ENCODE measurements at regions not wholly inside any gene's neighbourhood (a gene's known extent, or its start where the extent isn't known, plus 50 kb on each side); places are given as distances from the start of the nearest gene placed in this dataset.

DNA sequence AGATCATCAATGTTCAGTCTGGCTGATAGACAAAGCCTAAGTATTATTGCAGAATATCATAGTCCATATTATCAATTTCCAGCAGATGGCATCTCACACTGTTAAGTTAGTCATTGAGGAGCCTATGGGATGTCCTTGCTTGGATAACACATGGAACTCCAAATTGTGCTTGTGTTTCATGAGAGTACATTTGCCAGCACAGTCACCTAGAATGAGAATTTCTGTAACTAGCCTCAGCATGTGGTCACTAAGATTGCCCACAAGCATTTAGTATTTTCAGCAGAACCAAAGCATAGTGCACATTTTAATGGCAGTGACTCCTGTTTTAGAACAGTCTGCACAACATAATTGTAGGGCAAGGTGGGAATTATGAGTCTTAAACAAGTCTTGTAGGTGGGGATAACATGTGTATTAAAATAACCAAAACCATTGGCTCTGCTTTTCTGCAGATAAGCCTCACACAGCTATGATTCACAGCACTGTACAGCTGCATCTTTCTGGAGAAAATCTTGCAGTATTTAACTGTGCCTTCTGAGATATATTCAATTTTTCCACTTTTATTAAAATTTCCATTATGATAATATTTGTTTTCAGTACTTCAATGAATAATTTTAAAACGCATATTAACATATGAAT lies 882.8 kb upstream of the SOX9 start:
- no peak for DNase-seq

DNA sequence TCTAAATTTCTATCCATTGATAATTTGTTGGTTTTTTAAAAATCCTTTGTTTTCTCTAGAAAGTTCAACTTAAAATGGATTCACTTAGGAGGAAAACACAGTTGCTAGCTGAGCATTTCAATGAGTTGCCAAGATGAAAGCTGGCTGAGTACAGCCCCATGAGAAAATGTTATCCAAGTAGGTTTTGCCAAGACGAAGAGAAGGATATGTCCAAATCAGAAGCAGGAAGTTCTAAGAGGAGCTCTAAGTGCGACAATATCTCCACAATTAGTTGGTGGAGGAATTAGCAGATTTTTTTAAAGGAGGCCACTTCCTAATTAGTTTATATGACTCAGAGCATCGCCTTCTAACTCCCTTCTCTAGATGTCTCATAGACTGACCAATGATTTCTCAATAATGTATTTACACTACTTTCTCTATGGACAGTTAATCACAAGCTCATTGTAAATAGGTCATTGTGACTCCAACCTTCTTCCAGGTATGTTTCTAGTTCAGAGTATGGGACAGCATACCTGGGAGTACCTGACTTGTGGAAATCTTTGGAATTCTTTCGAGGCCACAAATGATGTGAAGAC lies 873.3 kb upstream of the SOX9 start:
- DNase-seq: no peak

DNA sequence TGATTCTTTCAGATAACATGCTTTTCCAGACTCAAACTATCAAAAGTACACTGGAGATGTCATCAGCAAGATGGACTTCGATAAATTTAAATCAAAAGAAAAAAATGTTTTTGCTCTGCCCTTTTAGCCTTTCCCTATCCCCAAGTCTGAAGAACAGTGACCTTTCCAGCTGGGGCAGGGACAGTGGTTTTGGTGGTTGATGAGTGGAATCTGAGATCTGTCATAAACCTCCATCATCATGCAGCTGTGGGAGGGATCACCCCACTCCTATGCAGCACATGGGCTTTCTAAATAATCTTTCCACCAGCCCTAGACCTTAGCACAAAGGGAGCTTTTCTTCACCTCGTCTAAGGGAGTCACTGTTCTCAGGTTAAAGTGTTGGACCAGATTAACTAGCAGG lies 869.5 kb upstream of the SOX9 start:
- no peak for DNase-seq

DNA sequence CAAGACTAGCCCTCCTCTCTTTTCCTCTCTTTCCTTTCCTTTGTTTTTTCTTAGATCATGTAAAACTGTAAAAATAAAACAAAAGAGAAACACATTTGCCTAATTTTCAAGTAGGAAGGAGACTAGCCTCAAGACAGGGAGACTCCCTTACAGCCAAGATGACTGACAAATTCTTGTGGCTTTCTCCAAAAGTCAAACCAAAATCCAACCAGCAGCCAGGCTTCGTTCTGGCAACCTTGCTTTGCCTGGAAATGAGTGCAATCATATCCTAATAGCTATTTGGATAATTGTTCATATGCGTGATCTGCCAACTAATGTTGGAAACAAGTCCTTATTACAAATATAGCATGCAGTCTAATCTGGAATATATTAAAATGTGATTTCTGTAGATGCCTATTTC lies 868.9 kb upstream of the SOX9 start:
- DNase-seq: no peak

DNA sequence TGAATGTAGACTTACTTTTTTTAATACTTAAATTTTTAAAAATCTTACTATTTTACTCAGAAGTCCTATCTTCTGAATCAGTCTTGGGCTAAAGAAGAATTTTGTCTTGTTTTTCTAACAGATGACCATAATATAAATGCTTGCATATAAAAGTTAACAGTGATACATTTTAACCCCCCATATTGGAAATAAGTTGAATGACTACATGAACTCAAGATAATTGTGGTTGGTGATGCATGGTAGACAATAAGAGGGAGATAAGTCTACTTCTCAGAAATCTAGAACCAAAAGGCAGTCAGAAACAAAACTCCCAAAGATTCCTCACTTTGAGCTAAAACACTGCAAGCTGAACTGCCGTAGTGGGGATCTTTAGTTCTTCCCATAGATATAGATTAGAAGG lies 868.4 kb upstream of the SOX9 start:
- no peak for DNase-seq

DNA sequence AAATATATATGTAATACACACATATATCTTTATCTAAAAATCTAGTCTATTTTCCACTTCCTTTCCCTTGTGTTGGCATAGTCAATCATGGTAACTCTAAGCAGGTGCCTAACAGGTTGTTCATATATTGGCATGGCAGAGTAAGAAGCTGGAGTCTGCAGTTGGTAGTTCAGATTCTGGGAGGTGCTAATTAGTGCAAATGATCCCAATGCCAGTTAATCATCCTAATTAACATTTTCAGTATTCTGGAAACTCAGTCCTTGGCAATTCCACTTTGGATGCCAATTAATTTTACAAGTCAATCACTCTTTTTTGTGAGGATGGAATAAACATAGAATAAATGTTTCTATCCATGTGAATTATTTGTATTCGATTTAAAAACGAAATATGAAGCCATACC lies 863.7 kb upstream of the SOX9 start:
- DNase-seq: no peak

DNA sequence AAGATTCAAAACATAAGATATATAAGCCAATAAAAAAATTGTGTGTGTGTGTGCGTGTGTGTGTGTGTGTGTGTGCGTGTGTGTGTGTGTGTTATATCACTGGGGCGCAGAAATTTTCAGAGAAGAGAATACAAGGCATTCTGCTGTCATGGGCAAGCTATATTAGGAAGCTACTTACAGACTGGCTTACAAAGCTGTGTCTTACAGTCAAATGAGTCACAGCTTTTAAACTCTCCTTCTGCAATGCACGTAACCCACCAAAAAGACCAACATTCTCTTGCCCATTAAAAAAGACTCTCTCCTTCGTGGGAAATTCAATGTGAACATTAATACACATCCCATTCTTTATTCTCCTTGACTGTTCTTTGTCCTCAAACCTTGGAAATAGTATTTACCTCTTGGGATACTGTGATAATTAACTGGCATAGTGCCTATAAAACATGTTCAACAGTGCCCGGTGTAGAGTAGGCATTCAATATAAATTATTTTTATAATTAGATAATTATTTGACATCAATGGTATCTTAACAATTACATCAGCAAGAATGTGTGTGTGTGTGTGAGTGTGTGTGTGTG lies 860.4 kb upstream of the SOX9 start:
- DNase-seq: no peak

DNA sequence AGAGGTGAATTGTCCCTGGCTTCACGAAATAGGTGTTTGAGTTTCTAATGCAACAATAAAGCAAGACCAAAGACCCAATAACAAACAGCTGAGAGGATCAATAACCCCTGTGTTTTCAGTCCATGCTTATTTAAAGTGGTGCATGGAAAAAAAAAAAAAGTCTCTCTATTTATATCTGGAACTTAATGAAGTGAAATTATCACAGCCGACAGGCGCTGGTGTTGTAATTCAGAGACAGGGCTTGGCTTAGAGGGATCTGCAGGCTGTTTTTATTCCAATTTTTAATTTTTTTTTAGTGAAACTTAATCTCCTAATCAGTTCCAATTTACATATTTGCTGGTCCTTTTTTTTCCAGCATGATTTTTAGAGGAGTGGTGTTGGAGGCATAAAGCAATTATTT lies 858.2 kb upstream of the SOX9 start:
- no peak for DNase-seq

DNA sequence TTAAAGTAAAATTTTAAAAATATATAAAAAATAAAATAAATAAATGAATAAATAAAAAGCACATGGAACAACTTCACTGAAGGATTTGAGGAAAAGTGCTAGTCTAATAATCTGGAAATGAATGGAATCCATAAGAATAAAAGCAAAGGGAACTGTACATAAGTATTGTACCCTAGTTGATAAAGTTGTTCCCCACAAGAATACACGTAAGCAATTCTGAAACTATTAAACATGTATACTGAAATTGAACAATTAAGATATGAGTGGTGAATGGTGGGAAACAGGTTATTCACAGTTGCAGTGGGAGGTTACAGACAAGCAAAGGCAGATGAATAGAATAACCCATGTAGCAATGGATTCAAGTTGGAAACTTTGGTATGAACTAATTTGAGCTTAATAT lies 853.2 kb upstream of the SOX9 start:
- no peak for DNase-seq

DNA sequence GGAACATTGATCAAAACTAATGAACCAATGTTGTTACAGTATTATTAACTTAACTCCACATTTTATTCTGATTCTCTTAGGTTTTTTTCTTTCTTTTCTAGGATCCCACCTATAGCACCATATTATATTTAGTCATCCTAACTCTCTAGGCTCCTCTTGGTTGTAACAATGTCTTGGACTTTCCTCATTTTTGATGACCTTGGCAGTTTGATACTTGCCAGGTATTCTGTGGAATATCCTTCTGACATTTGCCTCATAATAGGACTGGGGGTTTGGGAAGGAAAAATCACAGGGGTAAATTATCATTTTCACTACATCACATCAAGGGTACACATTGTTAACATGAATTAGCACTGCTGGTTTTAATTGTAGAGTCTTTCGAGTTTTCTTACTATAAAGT lies 851.6 kb upstream of the SOX9 start:
- no peak for DNase-seq

DNA sequence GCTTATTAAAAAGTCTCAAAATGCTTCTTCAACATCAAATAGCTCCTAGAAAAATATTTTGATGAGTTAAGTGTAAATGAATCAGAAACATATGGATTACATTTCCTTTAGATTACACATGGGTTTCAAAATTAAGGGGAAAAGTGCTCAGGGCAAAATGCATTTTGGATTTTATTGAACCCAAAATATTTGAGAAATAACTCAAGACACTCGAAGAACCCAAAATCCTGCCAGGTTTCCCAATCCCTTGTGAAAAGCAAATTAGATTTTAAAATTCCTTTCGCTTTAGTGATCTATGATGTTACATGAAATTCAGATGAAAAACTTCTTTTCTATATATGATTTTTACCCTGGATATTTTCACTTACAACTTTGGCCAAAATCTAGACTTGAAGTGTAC lies 847.4 kb upstream of the SOX9 start:
- DNase-seq: no peak

DNA sequence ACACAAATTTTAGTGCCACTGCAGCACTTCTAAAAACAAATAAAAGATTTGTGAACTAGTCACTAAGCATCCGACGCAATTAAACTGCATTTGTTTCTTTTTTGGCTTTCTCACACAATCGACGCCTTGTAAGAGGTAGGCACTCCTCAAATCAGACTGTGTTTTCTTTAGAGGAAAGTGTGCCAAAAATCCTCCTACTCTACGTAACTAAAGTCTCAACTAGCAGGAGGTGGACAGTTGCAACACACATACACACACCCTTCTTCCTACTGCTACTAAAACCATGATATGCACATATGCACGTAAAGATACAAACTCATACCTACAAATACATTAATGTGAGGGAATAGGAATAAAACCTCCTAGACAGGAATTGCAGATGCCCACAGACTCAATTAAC lies 844.7 kb upstream of the SOX9 start:
- DNase-seq: no peak

DNA sequence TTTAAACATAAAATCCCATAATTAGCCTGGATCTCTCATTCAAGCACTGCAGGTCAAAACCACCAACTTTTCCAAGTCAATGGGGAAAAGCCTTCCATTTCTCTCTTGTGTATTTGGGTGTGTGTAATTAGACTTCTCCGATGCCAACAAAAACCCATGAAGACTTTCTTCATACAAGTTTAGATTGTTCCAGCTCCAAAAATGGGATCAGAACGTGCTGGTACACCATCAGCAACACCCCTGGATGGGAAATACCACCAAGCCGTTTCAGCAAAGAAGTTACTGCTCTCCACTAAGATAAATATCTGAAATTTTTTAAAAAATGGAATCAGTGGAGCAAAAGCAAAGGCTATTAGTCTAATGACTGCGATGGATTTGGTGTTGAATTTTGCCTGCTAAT lies 837.3 kb upstream of the SOX9 start:
- no peak for DNase-seq

DNA sequence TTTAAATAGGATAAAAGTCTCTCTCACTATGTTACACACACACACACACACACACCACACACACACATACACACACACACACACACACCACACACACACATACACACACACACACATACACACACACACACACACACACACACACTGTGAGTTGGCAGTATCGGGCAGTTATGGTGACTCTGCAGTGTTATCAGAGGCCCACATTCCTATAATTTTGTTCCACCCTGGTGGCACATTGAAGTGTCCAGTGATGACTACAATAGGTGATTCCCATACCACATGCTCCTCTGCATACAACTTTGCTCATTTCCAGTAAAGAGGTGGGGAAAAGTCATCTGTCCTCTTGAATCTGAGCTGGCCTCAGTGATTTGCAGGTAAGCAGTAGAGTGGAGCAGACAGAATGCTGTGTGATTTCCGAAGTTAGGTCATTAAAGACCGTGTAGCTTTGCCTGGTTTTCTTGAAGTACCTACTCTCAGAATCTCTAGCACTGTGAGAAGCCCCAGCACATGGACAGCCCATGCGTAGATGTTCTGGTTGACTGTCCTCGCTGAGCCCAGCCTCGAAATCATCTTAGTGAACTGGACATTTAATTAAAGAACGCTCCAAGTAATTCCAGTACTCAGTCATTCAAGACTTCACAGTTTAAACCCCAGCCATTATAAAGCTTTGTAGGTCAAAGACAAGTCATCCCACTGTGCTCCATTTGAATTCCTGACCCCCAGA lies 836.6 kb upstream of the SOX9 start:
- no peak for DNase-seq

DNA sequence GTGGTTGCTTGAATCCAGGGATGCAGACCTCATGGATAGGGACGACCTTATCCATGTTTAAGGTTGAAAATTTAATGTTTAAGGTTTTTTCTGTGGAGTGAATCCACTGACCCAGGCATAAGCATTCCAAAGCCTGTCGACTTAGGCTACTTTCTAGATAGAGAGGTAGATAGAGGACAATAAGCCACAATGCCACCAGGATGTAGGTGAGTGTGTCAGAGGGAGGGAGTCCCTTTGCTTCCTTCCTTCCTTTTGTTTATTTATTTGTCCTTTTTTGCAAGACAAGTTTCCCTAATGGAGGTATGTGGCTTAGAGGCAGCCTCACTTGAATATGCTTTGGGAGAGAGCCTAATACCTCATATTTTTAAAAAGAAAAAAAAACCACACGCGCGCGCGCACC lies 834.2 kb upstream of the SOX9 start:
- no peak for DNase-seq

DNA sequence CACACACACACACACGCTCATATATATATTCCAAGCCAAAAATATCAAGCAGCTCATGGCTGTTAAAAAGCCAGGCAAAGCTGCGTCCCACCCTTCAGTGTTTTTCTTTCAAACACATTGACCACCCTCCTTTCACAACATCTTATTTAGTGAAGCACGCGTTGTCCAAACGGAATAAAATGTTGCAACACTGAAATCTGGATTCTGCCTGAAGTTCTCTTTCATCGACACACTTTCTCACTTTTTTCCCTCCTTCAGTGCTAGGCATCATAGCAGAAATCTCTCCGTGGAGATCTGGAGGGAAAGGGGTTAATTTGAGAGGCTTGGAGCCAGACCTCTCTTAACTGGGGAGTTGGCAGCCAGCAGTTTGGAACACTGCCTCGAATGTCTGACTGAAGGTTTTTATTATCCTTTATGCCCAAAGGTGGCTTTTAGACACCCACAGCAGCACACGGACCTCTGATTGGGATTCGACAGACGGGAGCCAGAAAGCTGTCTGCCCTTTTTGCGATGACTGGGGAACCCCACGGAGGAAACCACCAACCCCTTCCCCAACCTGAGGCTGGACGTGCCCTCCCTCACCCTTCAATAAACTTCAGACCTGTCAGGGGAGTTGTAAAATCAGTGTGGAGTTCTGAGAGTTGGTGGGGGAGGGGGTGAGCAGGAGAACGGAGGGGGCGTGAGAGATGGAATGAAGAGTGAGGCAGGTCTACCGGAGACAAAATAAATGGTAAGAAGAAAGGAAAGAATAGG lies 833.6 kb upstream of the SOX9 start:
- DNase-seq: no peak

DNA sequence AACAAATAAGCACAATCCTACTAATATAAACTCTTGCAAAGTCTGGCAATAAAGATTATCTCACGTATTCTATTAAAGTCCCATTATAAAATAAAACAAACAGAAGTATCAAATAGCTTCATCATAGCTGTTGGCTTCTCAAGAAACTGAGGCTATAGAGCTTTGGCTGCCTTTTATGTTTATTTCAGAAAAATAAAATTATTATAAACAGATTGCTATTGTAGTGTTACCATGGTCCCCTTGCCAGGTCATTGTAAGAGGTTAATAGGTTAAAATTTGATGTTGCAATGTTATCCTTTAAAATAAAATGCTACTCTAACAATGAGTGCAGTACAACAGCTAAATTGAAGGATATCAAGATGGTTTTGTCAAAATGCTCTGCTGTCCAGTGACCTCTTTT lies 828.8 kb upstream of the SOX9 start:
- no peak for DNase-seq

DNA sequence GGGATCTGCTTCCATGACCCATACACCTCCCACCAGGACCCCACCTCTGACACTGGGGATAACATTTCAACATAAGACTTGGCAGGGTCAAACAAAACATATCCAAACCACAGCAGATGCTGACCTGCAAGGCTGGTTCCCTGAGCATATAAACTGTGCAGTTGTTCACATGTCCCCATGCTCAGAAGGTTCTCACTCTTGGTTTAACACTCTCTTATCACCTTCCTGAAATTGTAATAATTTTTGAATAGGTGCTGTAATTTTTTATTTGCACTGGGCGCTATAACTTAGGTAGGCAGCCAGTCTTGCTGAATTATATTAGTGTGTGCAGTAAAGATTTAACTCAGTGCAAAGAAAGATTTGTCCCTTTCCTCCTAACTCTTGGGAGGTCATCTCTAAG lies 824.8 kb upstream of the SOX9 start:
- no peak for DNase-seq

DNA sequence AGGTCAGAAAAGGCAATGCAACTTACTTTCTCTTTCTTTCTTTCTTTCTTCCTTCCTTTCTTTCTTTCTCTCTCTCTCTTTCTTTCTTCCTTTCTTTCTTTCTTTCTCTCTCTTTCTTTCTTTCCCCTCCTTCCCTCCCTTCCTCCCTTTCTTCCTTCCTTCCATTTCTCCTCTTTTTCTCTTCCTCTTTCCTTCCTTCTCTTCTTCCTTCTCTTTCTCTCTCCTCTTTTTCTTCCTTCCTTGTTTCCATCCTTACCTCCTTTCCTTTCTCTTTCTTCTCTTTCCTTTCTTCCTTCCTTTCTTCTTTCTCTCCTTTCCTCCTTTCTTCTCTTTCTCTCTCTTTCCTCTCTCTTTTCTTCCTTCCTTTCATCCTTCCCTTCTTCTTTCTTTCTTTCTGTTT lies 819.8 kb upstream of the SOX9 start:
- DNase-seq: no peak

DNA sequence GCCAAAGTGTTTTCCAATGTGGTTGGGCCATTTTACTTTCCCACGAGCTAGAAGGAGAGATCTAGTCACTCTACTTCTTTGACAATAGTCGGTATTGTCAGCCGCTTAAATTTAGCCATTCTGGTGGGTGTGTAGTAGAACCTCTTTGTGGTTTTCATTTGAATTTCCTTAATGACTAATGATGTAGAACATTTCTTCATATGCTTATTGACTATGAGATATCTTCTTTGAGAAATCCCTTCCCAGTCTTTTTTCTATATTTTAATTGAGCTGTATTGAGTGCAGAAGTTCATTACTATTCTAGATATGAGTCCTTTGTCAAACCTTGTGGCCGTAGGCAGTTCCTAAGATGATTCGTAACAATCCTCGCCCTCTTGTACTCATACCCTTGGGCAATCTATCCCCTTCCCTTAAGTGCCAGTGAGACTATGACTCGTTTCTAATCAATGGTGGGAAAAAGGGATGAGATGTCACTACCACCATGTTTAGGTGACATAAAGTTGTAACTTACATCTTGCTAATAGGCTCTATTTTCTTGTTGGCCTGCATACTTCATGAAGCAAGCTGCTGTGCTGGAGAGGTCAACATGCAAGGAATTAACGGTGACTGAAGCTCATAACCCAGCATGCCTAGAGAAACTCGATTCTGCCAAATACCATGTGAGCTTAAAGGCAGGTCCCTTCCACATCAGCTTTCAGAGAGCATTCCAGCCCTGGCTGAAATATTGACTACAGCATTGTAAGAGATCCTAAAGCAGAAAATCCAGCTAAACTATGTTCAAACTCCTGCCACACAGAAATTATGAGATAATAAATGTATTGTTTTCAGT lies 817.9 kb upstream of the SOX9 start:
- no peak for DNase-seq

DNA sequence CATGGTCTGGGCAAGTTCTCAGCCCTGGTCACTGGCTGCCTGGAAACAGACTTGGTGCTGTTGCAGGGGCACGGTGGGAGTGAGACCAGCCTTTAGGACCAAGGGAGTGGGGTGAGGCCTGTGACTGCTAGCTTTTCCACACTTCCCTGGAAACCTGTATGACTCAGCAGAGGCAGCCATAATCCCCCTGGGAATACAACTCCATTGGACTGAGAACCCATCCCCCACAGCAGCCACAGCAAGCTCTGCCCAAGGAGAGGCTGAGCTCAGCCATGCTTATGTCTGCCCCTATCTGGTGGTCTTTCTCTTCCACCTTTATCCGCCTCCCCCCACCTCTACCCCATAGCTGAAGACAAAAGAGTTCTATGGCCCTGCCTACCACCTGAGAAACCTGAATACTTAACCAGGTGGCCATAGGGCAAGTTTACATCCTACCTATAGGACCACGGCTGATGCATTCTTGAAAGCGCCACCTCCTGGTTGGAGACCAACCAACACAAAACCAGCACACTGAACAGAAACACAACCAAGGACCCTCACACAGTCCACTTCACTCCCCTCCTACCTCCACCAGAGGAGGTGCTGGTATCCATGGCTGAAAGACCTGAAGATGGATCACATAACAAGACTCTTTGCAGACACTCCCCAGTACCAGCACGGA lies 816.2 kb upstream of the SOX9 start:
- DNase-seq: no peak

DNA sequence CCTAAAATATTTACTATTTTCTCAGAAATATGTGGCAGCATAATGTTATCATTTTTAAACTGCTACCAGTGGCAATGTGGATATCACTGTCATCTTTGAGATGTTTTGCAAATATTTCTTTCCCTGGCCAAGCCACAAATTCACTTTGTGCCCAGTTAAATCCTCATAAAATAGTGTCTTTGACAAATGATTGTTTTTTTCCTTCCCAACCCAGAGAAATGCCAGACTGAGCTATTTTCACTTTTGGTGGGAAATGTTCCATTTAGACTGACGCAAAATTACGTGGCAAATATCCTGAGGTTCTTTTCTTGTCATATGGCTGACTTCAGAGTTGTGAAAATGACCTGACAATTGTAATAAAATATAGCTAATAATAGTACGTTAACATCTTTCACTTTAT lies 807.0 kb upstream of the SOX9 start:
- no peak for DNase-seq
